Neural progenitor cell (in vitro differentiated cells): ENCODE measurements at regions not wholly inside any gene's neighbourhood (a gene's known extent, or its start where the extent isn't known, plus 50 kb on each side); places are given as distances from the start of the nearest gene placed in this dataset.

Source experiments
- CTCF ChIP-seq: fragments of 200-600 bp; sonication (generic); IDR thresholded peaks from 2 replicates; pipeline ENCODE4 v1.5.1; 2017; ENCODE audit warnings: antibody characterized with exemption, mild to moderate bottlenecking
- EZH2phosphoT487 ChIP-seq: fragments of 200-600 bp; sonication (generic); IDR thresholded peaks from 2 replicates; pipeline ENCODE4 v1.6.1; 2017; ENCODE audit warnings: antibody characterized with exemption

GRCh38 chr16:86763819-86764218 lies 185.5 kb downstream of the FOXL1 start:
- TF ChIP-seq CTCF (no peak), EZH2phosphoT487 (no peak)
